ENCODE measurements at regions not wholly inside any gene's neighbourhood (a gene's known extent, or its start where the extent isn't known, plus 50 kb on each side); places are given as distances from the start of the nearest gene placed in this dataset.

- Histone ChIP-seq H2AFZ (ENCODE audit: low read length) (no peak overlapping the region), H3K36me3 (ENCODE audit: control insufficient read depth, insufficient read depth, low read length) (no peaks in the 10 kb centered on the region), H3K4me3 (replicated peaks in 1 of 4; ENCODE audit: control extremely low read depth in 1 of 4, insufficient read depth in 1 of 4, low read depth in 3 of 4, low read length in 4 of 4) (no peak overlapping the region), H4K20me1 (ENCODE audit: control insufficient read depth, extremely low read depth, insufficient read depth, low read length) (no peaks in the 10 kb centered on the region), H3K79me2 (ENCODE audit: control insufficient read depth, insufficient read depth, low read length) (no peaks in the 10 kb centered on the region), H3K4me2 (ENCODE audit: extremely low read depth, insufficient read depth, low read length) (no peak overlapping the region), H3K9ac (ENCODE audit: insufficient read depth, low read length) (no peak overlapping the region), H3K9me3 (ENCODE audit: control insufficient read depth, insufficient read depth, low read depth, low read length) (no peaks in the 10 kb centered on the region), H3K4me1 (ENCODE audit: control insufficient read depth, extremely low read depth, insufficient read depth, low read length) (no peaks in the 10 kb centered on the region), H3K27me3 (ENCODE audit: control insufficient read depth, insufficient read depth, low read length) (no peaks in the 10 kb centered on the region), H3K27ac (ENCODE audit: insufficient read depth, low read length) (no peak overlapping the region)
- TF ChIP-seq EZH2 (IDR thresholded peaks at IDR 0.05; ENCODE audit: low read length, missing control alignments) (no peak), CTCF (conservative IDR thresholded peaks at IDR 0.05 in 1 of 2, IDR thresholded peaks at IDR 0.05 in 1 of 2; ENCODE audit: low read depth in 1 of 2, low read length in 2 of 2) (no peak)
- DNase-seq (ENCODE audit: low read depth in 2 of 2): no peak
Observed at GRCh38 chr14:40623643-40624042, 983.0 kb upstream of the LRFN5 start.

GRCh38 chr14:40618225-40618898, 988.3 kb upstream of the LRFN5 start:
- Histone ChIP-seq H4K20me1 (ENCODE audit: control insufficient read depth, extremely low read depth, insufficient read depth, low read length) (no peaks in the 10 kb centered on the region), H3K4me1 (ENCODE audit: control insufficient read depth, extremely low read depth, insufficient read depth, low read length) (no peaks in the 10 kb centered on the region), H3K79me2 (ENCODE audit: control insufficient read depth, insufficient read depth, low read length) (no peaks in the 10 kb centered on the region), H2AFZ (ENCODE audit: low read length) (no peak overlapping the region), H3K27ac (ENCODE audit: insufficient read depth, low read length) (no peak overlapping the region), H3K4me2 (ENCODE audit: extremely low read depth, insufficient read depth, low read length) (no peak overlapping the region), H3K9ac (ENCODE audit: insufficient read depth, low read length) (no peak overlapping the region), H3K9me3 (ENCODE audit: control insufficient read depth, insufficient read depth, low read depth, low read length) (no peaks in the 10 kb centered on the region), H3K36me3 (ENCODE audit: control insufficient read depth, insufficient read depth, low read length) (no peaks in the 10 kb centered on the region), H3K4me3 (replicated peaks in 1 of 4; ENCODE audit: control extremely low read depth in 1 of 4, insufficient read depth in 1 of 4, low read depth in 3 of 4, low read length in 4 of 4) (no peak overlapping the region), H3K27me3 (ENCODE audit: control insufficient read depth, insufficient read depth, low read length) (no peaks in the 10 kb centered on the region)
- TF ChIP-seq EZH2 (IDR thresholded peaks at IDR 0.05; ENCODE audit: low read length, missing control alignments) (no peak), CTCF (conservative IDR thresholded peaks at IDR 0.05 in 1 of 2, IDR thresholded peaks at IDR 0.05 in 1 of 2; ENCODE audit: low read depth in 1 of 2, low read length in 2 of 2) (no peak)
- DNase-seq (ENCODE audit: low read depth in 2 of 2): no peak

- no peaks in the 10 kb centered on the region for H3K9me3 ChIP-seq (ENCODE audit: control insufficient read depth, insufficient read depth, low read depth, low read length)
Observed at GRCh38 chr14:40616579-40616978, 990.1 kb upstream of the LRFN5 start.

More at GRCh38 chr14:40616579-40616978, 990.1 kb upstream of the LRFN5 start:
- H3K9ac ChIP-seq (ENCODE audit: insufficient read depth, low read length): no peak overlapping the region
- H3K4me1 ChIP-seq (ENCODE audit: control insufficient read depth, extremely low read depth, insufficient read depth, low read length): no peaks in the 10 kb centered on the region
- no peaks in the 10 kb centered on the region for H3K79me2 ChIP-seq (ENCODE audit: control insufficient read depth, insufficient read depth, low read length)
- TF ChIP-seq EZH2 (IDR thresholded peaks at IDR 0.05; ENCODE audit: low read length, missing control alignments) (no peak), CTCF (conservative IDR thresholded peaks at IDR 0.05 in 1 of 2, IDR thresholded peaks at IDR 0.05 in 1 of 2; ENCODE audit: low read depth in 1 of 2, low read length in 2 of 2) (no peak)
- H2AFZ ChIP-seq (ENCODE audit: low read length): no peak overlapping the region
- no peak overlapping the region for H3K27ac ChIP-seq (ENCODE audit: insufficient read depth, low read length)
- H3K27me3 ChIP-seq (ENCODE audit: control insufficient read depth, insufficient read depth, low read length): no peaks in the 10 kb centered on the region
- H4K20me1 ChIP-seq (ENCODE audit: control insufficient read depth, extremely low read depth, insufficient read depth, low read length): no peaks in the 10 kb centered on the region
- no peak for DNase-seq (ENCODE audit: low read depth in 2 of 2)
- H3K4me3 ChIP-seq (replicated peaks in 1 of 4; ENCODE audit: control extremely low read depth in 1 of 4, insufficient read depth in 1 of 4, low read depth in 3 of 4, low read length in 4 of 4): no peak overlapping the region
- H3K4me2 ChIP-seq (ENCODE audit: extremely low read depth, insufficient read depth, low read length): no peak overlapping the region
- no peaks in the 10 kb centered on the region for H3K36me3 ChIP-seq (ENCODE audit: control insufficient read depth, insufficient read depth, low read length)

Data from fibroblast of lung (primary cell).